ENCODE measurements at regions not wholly inside any gene's neighbourhood (a gene's known extent, or its start where the extent isn't known, plus 50 kb on each side); places are given as distances from the start of the nearest gene placed in this dataset.

GRCh38 chr10:6776170-6776569, 196.1 kb upstream of the PRKCQ start:
- TF ChIP-seq, protein P1, sequence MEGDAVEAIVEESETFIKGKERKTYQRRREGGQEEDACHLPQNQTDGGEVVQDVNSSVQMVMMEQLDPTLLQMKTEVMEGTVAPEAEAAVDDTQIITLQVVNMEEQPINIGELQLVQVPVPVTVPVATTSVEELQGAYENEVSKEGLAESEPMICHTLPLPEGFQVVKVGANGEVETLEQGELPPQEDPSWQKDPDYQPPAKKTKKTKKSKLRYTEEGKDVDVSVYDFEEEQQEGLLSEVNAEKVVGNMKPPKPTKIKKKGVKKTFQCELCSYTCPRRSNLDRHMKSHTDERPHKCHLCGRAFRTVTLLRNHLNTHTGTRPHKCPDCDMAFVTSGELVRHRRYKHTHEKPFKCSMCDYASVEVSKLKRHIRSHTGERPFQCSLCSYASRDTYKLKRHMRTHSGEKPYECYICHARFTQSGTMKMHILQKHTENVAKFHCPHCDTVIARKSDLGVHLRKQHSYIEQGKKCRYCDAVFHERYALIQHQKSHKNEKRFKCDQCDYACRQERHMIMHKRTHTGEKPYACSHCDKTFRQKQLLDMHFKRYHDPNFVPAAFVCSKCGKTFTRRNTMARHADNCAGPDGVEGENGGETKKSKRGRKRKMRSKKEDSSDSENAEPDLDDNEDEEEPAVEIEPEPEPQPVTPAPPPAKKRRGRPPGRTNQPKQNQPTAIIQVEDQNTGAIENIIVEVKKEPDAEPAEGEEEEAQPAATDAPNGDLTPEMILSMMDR (IDR thresholded peaks at IDR 0.05; ENCODE audit: low read depth, low read length, missing control alignments) = no peak
- no peak overlapping the region for H3K4me3 ChIP-seq (ENCODE audit: low read depth, low read length)
- no peak for DNase-seq (ENCODE audit: low read depth)

DNA sequence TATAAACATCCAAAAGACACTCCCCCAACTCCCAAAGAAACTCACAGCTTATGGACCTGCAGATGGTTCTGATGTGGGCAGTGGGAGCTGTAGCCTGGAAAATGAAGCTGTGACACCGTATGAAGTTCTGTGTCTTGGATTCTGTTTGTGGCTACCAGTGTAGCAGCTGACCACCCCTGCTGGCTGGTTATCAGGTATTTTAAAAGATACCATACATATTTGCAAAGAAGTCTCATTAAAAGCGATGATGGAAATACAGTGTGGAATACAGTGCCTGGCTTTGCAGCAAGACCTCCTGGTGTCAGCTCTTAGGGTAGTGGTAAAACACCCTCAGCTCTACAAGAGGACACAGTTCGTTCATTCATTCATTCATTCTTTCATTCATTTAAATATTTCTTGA, 194.3 kb upstream of the PRKCQ start:
- DNase-seq (ENCODE audit: low read depth) = no peak
- no peak overlapping the region for H3K4me3 ChIP-seq (ENCODE audit: low read depth, low read length)
- TF ChIP-seq, protein P1 (IDR thresholded peaks at IDR 0.05; ENCODE audit: low read depth, low read length, missing control alignments) = no peak

GRCh38 chr10:6771331-6771730, 191.3 kb upstream of the PRKCQ start:
- TF ChIP-seq, protein P1 (IDR thresholded peaks at IDR 0.05; ENCODE audit: low read depth, low read length, missing control alignments) = no peak
- DNase-seq (ENCODE audit: low read depth) = no peak
- H3K4me3 ChIP-seq (ENCODE audit: low read depth, low read length) = no peak overlapping the region

GRCh38 chr10:6770846-6771245, 190.8 kb upstream of the PRKCQ start:
- DNase-seq (ENCODE audit: low read depth) = no peak
- TF ChIP-seq, protein P1 (IDR thresholded peaks at IDR 0.05; ENCODE audit: low read depth, low read length, missing control alignments) = no peak
- H3K4me3 ChIP-seq (ENCODE audit: low read depth, low read length) = no peak overlapping the region

DNA sequence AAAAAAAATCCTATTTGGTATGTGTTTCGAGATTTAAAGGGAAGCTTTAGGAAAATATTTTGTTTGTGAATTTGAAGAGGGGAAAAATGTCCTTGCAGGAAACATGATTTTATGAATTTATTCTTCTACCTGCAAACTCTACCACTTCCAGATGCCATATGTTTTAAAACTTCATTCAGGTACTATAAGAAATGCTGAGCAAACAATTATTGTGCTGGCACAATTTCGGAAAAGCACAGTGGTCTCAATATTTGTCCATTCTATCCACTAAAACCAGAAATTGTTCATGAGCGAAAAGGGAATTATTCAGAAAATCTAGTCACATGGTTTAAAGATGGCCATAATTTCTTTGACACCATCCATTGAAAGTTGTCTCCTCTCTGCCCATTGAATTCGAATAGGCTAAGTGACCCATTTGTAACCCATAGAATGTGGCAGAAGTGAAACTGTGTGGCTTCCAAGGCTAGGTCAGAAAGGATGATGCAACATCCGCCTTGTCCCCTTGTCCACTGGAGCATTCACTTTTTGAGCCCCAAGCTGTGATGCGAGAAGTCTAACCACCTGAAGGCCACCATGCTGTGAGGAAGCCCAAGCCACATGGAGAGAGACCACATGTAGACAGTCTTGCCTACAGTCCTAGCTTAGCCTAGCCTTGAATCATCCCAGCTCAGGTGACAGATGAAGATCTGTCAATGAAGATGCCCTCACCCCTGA, 189.8 kb upstream of the PRKCQ start:
- no peak overlapping the region for H3K4me3 ChIP-seq (ENCODE audit: low read depth, low read length)
- TF ChIP-seq, protein P1 (IDR thresholded peaks at IDR 0.05; ENCODE audit: low read depth, low read length, missing control alignments) = no peak
- peak; percentile 40 for DNase-seq (ENCODE audit: low read depth)

- no peak overlapping the region for H3K4me3 ChIP-seq (ENCODE audit: low read depth, low read length)
- DNase-seq (ENCODE audit: low read depth) = no peak
- TF ChIP-seq, protein P1 (IDR thresholded peaks at IDR 0.05; ENCODE audit: low read depth, low read length, missing control alignments) = no peak
These were observed 186.2 kb upstream of the PRKCQ start for GRCh38 chr10:6766131-6766801.

Data from GM12864 (cell line).